ENCODE measurements at regions not wholly inside any gene's neighbourhood (a gene's known extent, or its start where the extent isn't known, plus 50 kb on each side); places are given as distances from the start of the nearest gene placed in this dataset.
A peak's percentile ranks its signal among the peaks of the same experiment; 100 is the strongest.
"Not testable (repeated sequence)": the region's sequence is repeated elsewhere in the genome, so short reads cannot be mapped to it uniquely, and the experiment has no call there.

DNA sequence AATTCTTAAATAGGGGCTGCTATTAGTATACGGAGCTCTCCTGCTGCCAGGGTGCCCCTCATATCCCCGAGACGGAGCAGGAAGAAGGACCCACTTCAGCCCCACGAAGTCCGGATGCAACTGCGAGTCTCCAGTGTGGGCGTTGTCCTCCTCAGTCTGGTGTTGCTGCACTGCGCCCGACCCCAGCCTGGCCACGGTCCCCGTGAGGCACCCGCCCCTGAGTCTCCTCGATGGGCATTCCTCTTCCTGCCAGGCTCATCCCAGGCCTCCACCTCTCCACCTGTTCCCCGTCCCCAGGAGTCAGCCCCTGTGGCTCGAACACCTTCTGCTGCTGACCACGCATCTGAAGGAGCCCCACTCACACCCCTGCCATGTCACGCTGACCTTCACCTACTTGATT is 68.1 kb upstream of the SFSWAP start:
- Mint-ChIP-seq H3K27ac (ENCODE audit: unreplicated experiment) (peak overlapping the region; percentile 27), H3K4me1 (ENCODE audit: unreplicated experiment) (peaks cover 4% of the 10 kb centered on the region), H3K4me3 (ENCODE audit: unreplicated experiment) (peak overlapping the region; percentile 2), H3K27me3 (ENCODE audit: unreplicated experiment) (peaks cover 5% of the 10 kb centered on the region), H3K36me3 (ENCODE audit: low read depth, unreplicated experiment) (peaks cover 5% of the 10 kb centered on the region), H3K9me3 (ENCODE audit: unreplicated experiment) (no peaks in the 10 kb centered on the region)
- TF ChIP-seq, protein P1, sequence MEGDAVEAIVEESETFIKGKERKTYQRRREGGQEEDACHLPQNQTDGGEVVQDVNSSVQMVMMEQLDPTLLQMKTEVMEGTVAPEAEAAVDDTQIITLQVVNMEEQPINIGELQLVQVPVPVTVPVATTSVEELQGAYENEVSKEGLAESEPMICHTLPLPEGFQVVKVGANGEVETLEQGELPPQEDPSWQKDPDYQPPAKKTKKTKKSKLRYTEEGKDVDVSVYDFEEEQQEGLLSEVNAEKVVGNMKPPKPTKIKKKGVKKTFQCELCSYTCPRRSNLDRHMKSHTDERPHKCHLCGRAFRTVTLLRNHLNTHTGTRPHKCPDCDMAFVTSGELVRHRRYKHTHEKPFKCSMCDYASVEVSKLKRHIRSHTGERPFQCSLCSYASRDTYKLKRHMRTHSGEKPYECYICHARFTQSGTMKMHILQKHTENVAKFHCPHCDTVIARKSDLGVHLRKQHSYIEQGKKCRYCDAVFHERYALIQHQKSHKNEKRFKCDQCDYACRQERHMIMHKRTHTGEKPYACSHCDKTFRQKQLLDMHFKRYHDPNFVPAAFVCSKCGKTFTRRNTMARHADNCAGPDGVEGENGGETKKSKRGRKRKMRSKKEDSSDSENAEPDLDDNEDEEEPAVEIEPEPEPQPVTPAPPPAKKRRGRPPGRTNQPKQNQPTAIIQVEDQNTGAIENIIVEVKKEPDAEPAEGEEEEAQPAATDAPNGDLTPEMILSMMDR (IDR thresholded peaks at IDR 0.05; ENCODE audit: unreplicated experiment): no peak
- no peak for DNase-seq (ENCODE audit: low spot score)

DNA sequence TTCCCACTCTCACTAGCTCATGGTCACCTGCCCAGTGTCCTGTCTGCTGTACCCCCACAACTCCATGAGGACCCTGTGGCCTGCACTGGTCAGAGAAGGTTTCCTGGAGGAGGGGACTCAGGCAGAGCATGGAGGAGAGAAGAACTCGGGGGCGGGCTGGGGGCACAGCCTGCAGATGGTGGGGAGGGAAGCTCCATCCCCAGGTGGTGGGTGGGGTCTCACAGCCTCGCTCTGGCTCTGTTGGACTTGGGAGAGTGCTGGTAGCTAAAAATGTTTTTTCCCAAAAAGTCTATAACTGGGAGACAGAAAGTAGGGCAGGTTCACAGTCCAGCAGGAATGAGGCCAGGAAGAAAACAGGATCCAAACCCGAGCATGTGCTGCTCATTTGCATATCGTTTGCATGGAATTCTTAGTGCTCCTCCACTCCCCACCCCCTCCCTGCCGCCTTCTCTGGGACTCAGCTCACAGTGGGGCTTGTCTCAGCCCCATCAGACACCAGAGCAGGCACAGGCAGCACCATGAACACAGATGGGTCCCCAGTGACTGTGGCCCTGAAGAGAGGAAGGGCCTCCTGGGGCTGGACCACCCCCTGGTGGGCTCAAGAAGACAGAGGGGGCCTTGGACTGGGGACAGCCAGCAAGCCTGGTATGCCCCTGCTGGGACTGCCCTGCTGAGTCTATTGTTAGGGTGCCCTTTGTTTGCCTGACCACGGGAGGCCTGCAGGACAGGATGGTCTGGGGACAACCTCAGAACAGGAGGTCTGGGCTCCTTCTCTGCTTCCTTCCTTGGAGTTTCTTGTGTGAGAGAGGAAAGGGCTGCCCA is 67.0 kb upstream of the SFSWAP start:
- H3K36me3 Mint-ChIP-seq (ENCODE audit: low read depth, unreplicated experiment): peaks cover 5% of the 10 kb centered on the region
- DNase-seq (ENCODE audit: low spot score): no peak
- no peak overlapping the region for H3K4me3 Mint-ChIP-seq (ENCODE audit: unreplicated experiment)
- no peaks in the 10 kb centered on the region for H3K9me3 Mint-ChIP-seq (ENCODE audit: unreplicated experiment)
- H3K4me1 Mint-ChIP-seq (ENCODE audit: unreplicated experiment): peaks cover 4% of the 10 kb centered on the region
- H3K27me3 Mint-ChIP-seq (ENCODE audit: unreplicated experiment): peaks cover 5% of the 10 kb centered on the region
- TF ChIP-seq, protein P1 (IDR thresholded peaks at IDR 0.05; ENCODE audit: unreplicated experiment): no peak
- no peak overlapping the region for H3K27ac Mint-ChIP-seq (ENCODE audit: unreplicated experiment)

DNA sequence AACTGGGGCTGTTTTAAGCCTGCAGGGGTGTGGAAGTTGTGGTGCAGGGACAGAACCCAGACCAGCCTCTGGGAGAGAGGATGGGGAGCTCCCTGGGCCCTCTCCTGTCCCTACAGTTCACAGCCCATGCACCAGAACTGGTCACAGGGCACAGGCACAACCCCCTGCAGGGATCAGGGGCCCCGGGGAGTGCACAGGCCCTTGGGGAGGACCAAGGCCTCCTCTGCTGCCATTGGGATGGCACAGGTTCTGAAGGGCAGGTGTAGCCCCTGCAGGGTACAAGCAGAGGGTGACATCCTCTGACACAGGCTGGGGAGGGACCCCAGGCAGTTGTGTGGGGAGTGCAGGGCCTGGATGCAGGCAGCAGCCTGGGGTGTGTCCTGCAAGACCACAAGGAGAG is 66.4 kb upstream of the SFSWAP start:
- H3K9me3 Mint-ChIP-seq (ENCODE audit: unreplicated experiment): no peaks in the 10 kb centered on the region
- no peak for DNase-seq (ENCODE audit: low spot score)

DNA sequence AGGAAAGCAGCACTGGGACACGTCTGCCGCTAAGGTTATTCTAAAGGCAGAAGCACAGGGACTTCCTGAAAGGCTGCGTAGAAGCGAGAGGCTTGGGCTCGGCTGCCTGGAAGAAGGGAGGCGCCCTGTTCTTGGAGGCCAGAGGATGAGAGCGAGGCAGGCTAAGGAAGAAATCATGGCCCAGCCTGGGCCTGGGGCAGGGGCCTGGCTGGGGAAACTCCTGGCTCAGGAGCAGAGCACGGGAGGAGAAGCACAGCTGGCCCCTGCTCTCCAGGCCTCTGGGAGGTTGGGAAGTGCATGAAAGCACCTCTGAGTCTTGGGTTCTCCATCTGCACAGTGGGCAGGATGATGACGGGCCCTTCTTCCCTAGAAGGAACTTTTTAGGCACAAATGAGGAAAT is 66.0 kb upstream of the SFSWAP start:
- not testable (repeated sequence) for H3K27me3 Mint-ChIP-seq (ENCODE audit: unreplicated experiment); H3K9me3 Mint-ChIP-seq (ENCODE audit: unreplicated experiment); H3K27ac Mint-ChIP-seq (ENCODE audit: unreplicated experiment); H3K36me3 Mint-ChIP-seq (ENCODE audit: low read depth, unreplicated experiment); H3K4me1 Mint-ChIP-seq (ENCODE audit: unreplicated experiment); H3K4me3 Mint-ChIP-seq (ENCODE audit: unreplicated experiment); DNase-seq (ENCODE audit: low spot score)

More for the DNA sequence above, 66.4 kb upstream of the SFSWAP start:
- Mint-ChIP-seq H3K27me3 (ENCODE audit: unreplicated experiment) (peaks cover 5% of the 10 kb centered on the region), H3K4me1 (ENCODE audit: unreplicated experiment) (peaks cover 4% of the 10 kb centered on the region), H3K4me3 (ENCODE audit: unreplicated experiment) (no peak overlapping the region), H3K27ac (ENCODE audit: unreplicated experiment) (no peak overlapping the region), H3K36me3 (ENCODE audit: low read depth, unreplicated experiment) (peaks cover 5% of the 10 kb centered on the region)
- TF ChIP-seq, protein P1 (IDR thresholded peaks at IDR 0.05; ENCODE audit: unreplicated experiment): no peak

DNA sequence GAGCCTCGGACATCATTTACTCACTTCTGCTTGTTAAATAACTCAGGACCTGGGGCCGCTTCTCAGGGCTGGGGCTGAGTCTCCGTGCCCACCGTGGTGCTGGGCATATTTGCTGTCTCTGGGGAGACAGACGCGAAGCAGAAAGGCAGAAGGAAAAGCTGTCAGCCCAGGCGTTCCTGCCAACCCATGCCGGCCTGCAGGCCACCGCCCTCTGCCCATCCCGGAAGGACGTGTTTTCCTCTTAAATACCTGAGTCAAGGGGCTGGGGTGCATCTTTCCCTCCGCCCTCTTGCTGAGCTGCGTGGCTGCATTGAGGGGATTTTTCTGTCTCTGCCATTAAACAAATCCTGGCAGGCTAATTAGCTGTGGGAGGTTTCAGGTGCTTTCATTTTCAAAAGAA is 65.3 kb upstream of the SFSWAP start:
- H3K27me3 Mint-ChIP-seq (ENCODE audit: unreplicated experiment); H3K4me3 Mint-ChIP-seq (ENCODE audit: unreplicated experiment); H3K9me3 Mint-ChIP-seq (ENCODE audit: unreplicated experiment); H3K36me3 Mint-ChIP-seq (ENCODE audit: low read depth, unreplicated experiment); H3K4me1 Mint-ChIP-seq (ENCODE audit: unreplicated experiment); H3K27ac Mint-ChIP-seq (ENCODE audit: unreplicated experiment); DNase-seq (ENCODE audit: low spot score): not testable (repeated sequence)

DNA sequence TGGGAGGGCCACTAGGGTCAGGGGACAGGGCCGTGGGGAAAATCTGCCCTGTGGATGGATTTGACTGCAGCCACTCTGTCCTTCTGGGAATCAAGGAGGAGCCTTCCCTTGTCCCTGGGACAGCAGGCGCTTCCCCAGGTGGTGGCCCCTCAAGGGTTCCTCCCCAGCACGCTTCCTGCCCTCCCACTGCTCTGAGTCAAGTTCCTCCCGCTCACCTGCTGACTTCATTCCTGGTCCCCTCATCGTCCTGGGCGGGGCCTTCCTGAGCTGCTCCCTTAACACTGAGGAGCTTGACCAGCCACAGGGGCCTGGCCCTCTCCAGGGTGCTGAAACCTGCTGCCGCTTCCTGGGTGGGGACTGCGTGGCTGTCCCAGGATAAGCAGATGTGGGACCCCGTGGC is 64.4 kb upstream of the SFSWAP start:
- not testable (repeated sequence) for H3K4me1 Mint-ChIP-seq (ENCODE audit: unreplicated experiment); DNase-seq (ENCODE audit: low spot score); H3K27ac Mint-ChIP-seq (ENCODE audit: unreplicated experiment); H3K9me3 Mint-ChIP-seq (ENCODE audit: unreplicated experiment); H3K4me3 Mint-ChIP-seq (ENCODE audit: unreplicated experiment); H3K27me3 Mint-ChIP-seq (ENCODE audit: unreplicated experiment); H3K36me3 Mint-ChIP-seq (ENCODE audit: low read depth, unreplicated experiment)
